GM23338 (cell line): ENCODE measurements at regions not wholly inside any gene's neighbourhood (a gene's known extent, or its start where the extent isn't known, plus 50 kb on each side); places are given as distances from the start of the nearest gene placed in this dataset.
A peak's percentile ranks its signal among the peaks of the same experiment; 100 is the strongest.
"Not testable (repeated sequence)": the region's sequence is repeated elsewhere in the genome, so short reads cannot be mapped to it uniquely, and the experiment has no call there.

ENCODE experiments used
- ATAC-seq: fragments of 200-7000 bp; cut with Tn5 transposase; 3 replicates; pipeline ENCODE4 v1.9.1; 2020
- DNase-seq: peaks from one replicate; pipeline ENCODE4 v3.0.0-alpha.2; 2015; ENCODE audit warnings: low spot score
- H2AFZ ChIP-seq: fragments of 200-600 bp; sonication (generic); 2 replicates; pipeline ENCODE4 v1.8.0; 2016; ENCODE audit warnings: antibody characterized with exemption, mild to moderate bottlenecking, moderate library complexity
- H3F3A ChIP-seq: fragments of 200-600 bp; sonication (generic); replicated peaks from 2 replicates; pipeline ENCODE4 v1.8.0; 2017; ENCODE audit warnings: antibody characterized with exemption, mixed run types, low read depth
- H3K27ac ChIP-seq: fragments of 200-600 bp; sonication (generic); 2 replicates; pipeline ENCODE4 v1.6.1; 2016; ENCODE audit warnings: low read depth
- H3K27me3 ChIP-seq: fragments of 200-600 bp; sonication (generic); 2 replicates; pipeline ENCODE4 v1.8.0; 2016; ENCODE audit warnings: mild to moderate bottlenecking, mixed run types, moderate library complexity; ENCODE audit not compliant: insufficient read depth
- H3K36me3 ChIP-seq: fragments of 200-600 bp; sonication (generic); 2 replicates; pipeline ENCODE4 v1.8.0; 2016; ENCODE audit warnings: mild to moderate bottlenecking; ENCODE audit not compliant: insufficient read depth
- H3K4me1 ChIP-seq: fragments of 200-600 bp; sonication (generic); 2 replicates; pipeline ENCODE4 v1.8.0; 2016; ENCODE audit warnings: mild to moderate bottlenecking, moderate library complexity; ENCODE audit not compliant: insufficient read depth
- H3K4me2 ChIP-seq: fragments of 200-600 bp; sonication (generic); 2 replicates; pipeline ENCODE4 v1.7.1; 2017; ENCODE audit warnings: mixed run types
- H3K4me3 ChIP-seq: fragments of 200-600 bp; sonication (generic); 2 replicates; pipeline ENCODE4 v1.6.1; 2016; ENCODE audit warnings: mixed run types
- H3K79me2 ChIP-seq: fragments of 200-600 bp; sonication (generic); replicated peaks from 2 replicates; pipeline ENCODE4 v1.8.0; 2017; ENCODE audit warnings: mild to moderate bottlenecking; ENCODE audit not compliant: insufficient read depth
- H3K9me2 ChIP-seq: fragments of 200-600 bp; sonication (generic); 2 replicates; pipeline ENCODE4 v1.8.0; 2017; ENCODE audit not compliant: insufficient read depth
- H4K20me1 ChIP-seq: fragments of 200-600 bp; sonication (generic); replicated peaks from 2 replicates; pipeline ENCODE4 v1.8.0; 2017; ENCODE audit warnings: mild to moderate bottlenecking; ENCODE audit not compliant: insufficient read depth
- H3K27ac Mint-ChIP-seq: 2 replicates; pipeline ENCODE4 v1.8.0; 2020; ENCODE audit warnings: inconsistent platforms, mild to moderate bottlenecking, moderate library complexity, mixed read lengths
- H3K27me3 Mint-ChIP-seq: 3 replicates; pipeline ENCODE4 v1.8.0; 2022; ENCODE audit warnings: low read depth, mild to moderate bottlenecking, moderate library complexity, mixed read lengths, inconsistent platforms; ENCODE audit not compliant: insufficient read depth, poor library complexity
- H3K36me3 Mint-ChIP-seq: 3 replicates; pipeline ENCODE4 v1.8.0; 2021; ENCODE audit warnings: low read depth, mild to moderate bottlenecking, inconsistent platforms, moderate library complexity, mixed read lengths
- H3K4me1 Mint-ChIP-seq: 3 replicates; pipeline ENCODE4 v1.8.0; 2020; ENCODE audit warnings: mild to moderate bottlenecking, inconsistent platforms, mixed read lengths
- H3K4me3 Mint-ChIP-seq: 3 replicates; pipeline ENCODE4 v1.8.0; 2021; ENCODE audit warnings: moderate library complexity, mild to moderate bottlenecking, inconsistent platforms, mixed read lengths
- H3K9me3 Mint-ChIP-seq: 3 replicates; pipeline ENCODE4 v1.8.0; 2020; ENCODE audit warnings: moderate library complexity, mild to moderate bottlenecking, inconsistent platforms, mixed read lengths
- CTCF ChIP-seq, 2 experiments: fragments of 200-600 bp in 1 of 2; sonication (generic) in 1 of 2; conservative IDR thresholded peaks; 2 replicates each; pipeline versions ENCODE4 v1.5.1 to v1.6.1; 2016 to 2017; ENCODE audit warnings: antibody characterized with exemption in 2 of 2, low read depth in 2 of 2, mild to moderate bottlenecking in 2 of 2, moderate library complexity in 1 of 2

GRCh38 chr17:18546514-18547398, 70.2 kb downstream of the LGALS9C start:
- not testable (repeated sequence) for H3K9me3 Mint-ChIP-seq, H3K79me2 ChIP-seq, H2AFZ ChIP-seq, H3K36me3 Mint-ChIP-seq, H3K27me3 ChIP-seq, H3K9me2 ChIP-seq, H3K4me1 Mint-ChIP-seq, H3K4me1 ChIP-seq, DNase-seq, H3K27me3 Mint-ChIP-seq, H3K4me3 ChIP-seq, H4K20me1 ChIP-seq, H3F3A ChIP-seq, ATAC-seq, H3K27ac Mint-ChIP-seq, H3K4me2 ChIP-seq, H3K36me3 ChIP-seq, H3K27ac ChIP-seq, H3K4me3 Mint-ChIP-seq

GRCh38 chr17:18557086-18557485, 80.5 kb downstream of the LGALS9C start:
- not testable (repeated sequence) for H3F3A ChIP-seq, H3K27ac Mint-ChIP-seq, DNase-seq, H3K36me3 ChIP-seq, H3K27me3 ChIP-seq, H4K20me1 ChIP-seq, H3K4me1 Mint-ChIP-seq, H3K27me3 Mint-ChIP-seq, H3K4me3 ChIP-seq, ATAC-seq, H3K4me1 ChIP-seq, H3K9me3 Mint-ChIP-seq, H3K4me2 ChIP-seq, H3K9me2 ChIP-seq, H2AFZ ChIP-seq, H3K27ac ChIP-seq, H3K79me2 ChIP-seq, H3K36me3 Mint-ChIP-seq, H3K4me3 Mint-ChIP-seq

DNA sequence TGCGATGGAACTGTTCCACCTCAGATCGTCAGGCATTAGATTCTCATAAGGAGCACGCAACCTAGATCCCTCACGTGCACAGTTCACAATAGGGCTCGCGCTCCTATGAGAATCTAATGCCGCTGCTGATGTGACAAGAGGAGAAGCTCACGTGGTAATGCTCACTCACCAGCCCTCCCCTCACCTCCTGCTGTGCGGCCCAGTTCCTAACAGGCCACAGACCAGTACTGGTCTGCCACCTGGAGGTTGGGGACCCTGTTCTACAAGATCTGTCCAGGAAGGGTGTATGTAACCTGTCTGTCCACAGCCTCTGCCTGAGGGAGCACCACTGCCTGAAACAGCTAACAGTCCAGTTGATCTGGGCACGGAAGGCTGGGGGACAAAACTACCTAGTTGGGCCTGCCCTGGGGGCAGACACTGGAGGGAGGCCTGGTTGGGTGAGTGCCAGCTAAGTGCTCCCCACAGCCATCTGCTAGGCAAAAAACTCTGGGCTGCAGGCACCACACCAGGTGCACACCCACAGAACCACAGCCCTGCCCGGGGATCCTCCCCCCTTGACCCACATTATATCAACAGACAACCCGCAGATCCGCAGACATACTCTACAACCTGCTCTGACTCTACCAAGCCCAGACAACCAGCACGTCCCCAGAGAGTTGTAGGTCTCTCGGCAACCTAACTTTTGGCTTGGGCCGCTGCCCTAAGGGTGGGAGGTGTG, 80.7 kb downstream of the TBC1D28 start:
- H3K4me1 ChIP-seq, H3K27ac ChIP-seq, H3K4me3 Mint-ChIP-seq, H3F3A ChIP-seq, H3K27me3 Mint-ChIP-seq, H3K27ac Mint-ChIP-seq, H3K36me3 Mint-ChIP-seq, H3K9me2 ChIP-seq, H4K20me1 ChIP-seq, H3K79me2 ChIP-seq, H3K27me3 ChIP-seq, H3K4me3 ChIP-seq, H3K4me2 ChIP-seq, H2AFZ ChIP-seq, H3K9me3 Mint-ChIP-seq, H3K36me3 ChIP-seq: not testable (repeated sequence)
- peak in 1 of 2 experiments; percentile 39; a peak in 2 of 4 replicates for TF ChIP-seq CTCF (conservative IDR thresholded peaks at IDR 0.05; ENCODE audit: low read depth in 2 of 2)
- peak; percentile 66 for ATAC-seq
- DNase-seq = peak; percentile 2
- H3K4me1 Mint-ChIP-seq = peaks cover 22% of the 10 kb centered on the region
